ENCODE measurements at regions not wholly inside any gene's neighbourhood (a gene's known extent, or its start where the extent isn't known, plus 50 kb on each side); places are given as distances from the start of the nearest gene placed in this dataset.
"Not testable (repeated sequence)": the region's sequence is repeated elsewhere in the genome, so short reads cannot be mapped to it uniquely, and the experiment has no call there.

- DNase-seq: no peak
Observed at GRCh38 chr9:83133316-83133715, 70.4 kb upstream of the RASEF start.

DNA sequence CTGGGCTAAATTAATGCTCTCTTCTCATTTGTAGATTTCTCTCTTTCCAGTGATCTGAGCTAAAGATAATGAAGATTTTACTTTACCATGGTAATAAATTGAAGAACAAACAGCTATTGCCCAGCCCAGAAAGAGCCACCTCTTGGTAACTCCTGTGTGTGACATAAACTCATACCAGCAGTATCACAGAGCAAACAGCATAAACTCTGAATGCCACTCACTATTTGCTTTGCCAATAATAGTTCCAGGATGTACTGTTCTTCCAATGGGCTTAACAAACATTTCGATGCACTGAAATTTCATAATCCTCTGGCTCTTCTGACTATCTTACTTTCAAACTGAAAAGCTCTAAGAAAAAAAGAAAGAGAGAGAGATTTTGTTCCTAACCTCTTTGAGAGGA is 69.8 kb upstream of the RASEF start:
- no peak for DNase-seq

DNA sequence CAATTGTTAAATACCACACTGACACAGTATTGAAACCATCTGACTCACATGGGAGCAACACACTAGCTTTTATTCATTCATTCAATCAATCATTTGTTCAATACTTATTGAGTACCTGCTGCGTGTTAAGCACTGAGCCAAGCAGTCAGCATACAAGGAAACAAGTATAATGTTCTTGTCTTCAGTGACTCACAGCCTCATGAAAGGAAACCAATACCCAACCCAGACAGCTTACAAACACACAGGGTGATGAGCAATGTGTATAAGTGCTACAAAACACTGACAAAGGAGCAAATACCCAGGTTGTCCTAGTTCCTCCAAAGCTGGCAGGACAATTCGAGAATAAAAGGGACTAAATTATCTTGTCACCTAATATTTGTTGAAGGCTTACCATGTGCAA is 67.6 kb upstream of the RASEF start:
- DNase-seq: no peak

DNA sequence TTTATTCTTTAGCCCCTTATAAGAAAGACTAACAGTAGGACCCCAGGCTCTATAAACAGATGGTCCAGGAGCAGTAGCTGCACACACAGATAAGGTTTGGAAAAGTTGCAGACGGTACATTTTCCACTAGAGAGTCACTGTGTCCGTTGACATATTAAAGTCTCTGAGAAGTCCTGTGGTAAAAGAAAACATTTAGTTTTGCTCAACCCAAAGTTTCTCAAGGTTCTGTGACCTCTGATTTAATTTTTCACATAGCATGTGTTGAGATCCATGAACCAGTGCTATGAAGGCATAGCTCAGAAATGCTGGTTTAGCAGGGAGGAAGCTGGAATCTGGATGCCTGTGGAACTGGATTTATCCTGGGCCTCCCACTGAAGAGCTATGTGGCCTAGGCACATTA is 62.7 kb upstream of the RASEF start:
- DNase-seq: no peak

DNA sequence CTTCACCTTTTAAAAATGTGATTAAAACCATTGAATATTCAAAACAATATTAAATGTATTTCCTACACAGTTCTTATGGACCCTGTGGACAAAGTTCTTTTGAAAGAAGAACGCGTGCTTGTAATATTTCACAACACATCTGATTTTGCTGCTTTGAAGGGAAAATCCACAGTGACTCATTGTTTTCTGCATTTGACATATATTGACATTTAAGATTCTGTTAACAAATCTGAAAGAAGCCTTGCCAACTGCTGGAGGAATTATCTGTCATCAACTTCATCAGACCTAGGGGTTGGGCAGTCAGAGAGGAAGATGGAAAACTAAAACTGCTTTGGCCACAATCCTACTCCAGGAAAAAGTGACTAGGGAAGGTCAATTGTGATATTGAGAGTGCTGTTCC is 56.9 kb upstream of the RASEF start:
- no peak for DNase-seq

DNA sequence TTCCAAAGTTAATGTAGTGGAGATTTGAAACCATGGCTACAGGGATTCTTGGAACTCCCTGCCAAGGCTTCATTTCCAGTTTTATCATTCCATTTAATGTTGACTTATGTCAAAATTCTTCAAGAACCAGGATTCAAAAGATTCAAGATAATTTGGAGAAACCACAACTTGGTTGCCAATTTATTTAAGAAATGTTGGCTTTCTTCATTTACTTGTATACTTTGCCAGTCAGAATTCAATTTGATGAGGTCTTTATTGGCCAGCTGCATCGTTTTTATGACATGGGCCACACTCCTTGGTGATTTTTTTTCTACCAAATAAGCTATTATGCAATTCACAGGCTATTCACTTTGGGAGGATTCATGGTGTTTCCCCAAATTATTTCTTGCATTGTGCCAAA is 53.1 kb upstream of the RASEF start:
- DNase-seq: no peak

DNA sequence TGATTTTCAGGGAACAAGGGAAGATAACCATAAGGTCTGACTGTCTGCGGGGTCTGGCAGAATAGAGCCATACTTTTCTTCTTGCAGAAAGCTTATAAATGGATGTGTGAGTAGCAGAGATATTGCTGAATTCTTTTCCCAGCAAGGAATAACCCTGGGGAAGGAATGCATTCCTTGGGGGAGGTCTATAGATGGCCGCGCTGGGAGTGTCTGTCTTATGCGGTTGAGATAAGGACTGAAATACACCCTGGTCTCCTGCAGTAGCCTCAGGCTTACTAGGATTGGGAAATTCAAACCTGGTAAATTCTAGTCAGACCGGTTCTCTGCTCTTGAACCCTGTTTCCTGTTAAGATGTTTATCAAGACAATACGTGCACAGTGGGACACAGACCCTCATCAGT is 50.5 kb upstream of the RASEF start:
- DNase-seq: not testable (repeated sequence)
